ENCODE measurements at regions not wholly inside any gene's neighbourhood (a gene's known extent, or its start where the extent isn't known, plus 50 kb on each side); places are given as distances from the start of the nearest gene placed in this dataset.

- Histone ChIP-seq H3K4me1 (ENCODE audit: insufficient read depth, low read length) (no peaks in the 10 kb centered on the region), H3K27ac (ENCODE audit: low read depth in 1 of 2, low read length in 2 of 2) (no peak overlapping the region), H3K4me3 (ENCODE audit: low read length) (no peak overlapping the region), H3K36me3 (ENCODE audit: insufficient read depth, low read length) (no peaks in the 10 kb centered on the region), H3K9me3 (ENCODE audit: control insufficient read depth in 1 of 2, insufficient read depth in 1 of 2, low read length in 2 of 2) (no peaks in the 10 kb centered on the region), H3K27me3 (ENCODE audit: control insufficient read depth in 1 of 2, insufficient read depth in 2 of 2, low read length in 2 of 2) (peaks cover 0 to 5% of the 10 kb centered on the region in 2 experiments)
- no peak for ATAC-seq (ENCODE audit: poor library complexity)
- Mint-ChIP-seq H3K9me3 (no peaks in the 10 kb centered on the region), H3K36me3 (ENCODE audit: low read depth) (no peaks in the 10 kb centered on the region), H3K4me1 (ENCODE audit: low read depth) (no peaks in the 10 kb centered on the region), H3K27me3 (peaks cover 15% of the 10 kb centered on the region), H3K4me3 (no peak overlapping the region), H3K27ac (no peak overlapping the region)
- CTCF ChIA-PET = no interaction called here
- DNase-seq = no peak
- intact Hi-C loops (cut with DNase I, micrococcal nuclease) = no loop called here
- no peak for TF ChIP-seq CTCF (IDR thresholded peaks at IDR 0.05)
- POLR2A ChIA-PET = no interaction called here
These were observed 53.0 kb upstream of the GPR6 start for GRCh38 chr6:109925075-109925474.

- Mint-ChIP-seq H3K36me3 (ENCODE audit: low read depth) (no peaks in the 10 kb centered on the region), H3K27me3 (peaks cover 15% of the 10 kb centered on the region), H3K9me3 (no peaks in the 10 kb centered on the region), H3K4me3 (no peak overlapping the region), H3K27ac (no peak overlapping the region), H3K4me1 (ENCODE audit: low read depth) (no peaks in the 10 kb centered on the region)
- Histone ChIP-seq H3K27me3 (ENCODE audit: control insufficient read depth in 1 of 2, insufficient read depth in 2 of 2, low read length in 2 of 2) (peaks cover 0 to 5% of the 10 kb centered on the region in 2 experiments), H3K36me3 (ENCODE audit: insufficient read depth, low read length) (no peaks in the 10 kb centered on the region), H3K4me3 (ENCODE audit: low read length) (no peak overlapping the region), H3K9me3 (ENCODE audit: control insufficient read depth in 1 of 2, insufficient read depth in 1 of 2, low read length in 2 of 2) (no peaks in the 10 kb centered on the region), H3K4me1 (ENCODE audit: insufficient read depth, low read length) (no peaks in the 10 kb centered on the region), H3K27ac (ENCODE audit: low read depth in 1 of 2, low read length in 2 of 2) (no peak overlapping the region)
- ChIA-PET POLR2A (no interaction called here), CTCF (no interaction called here)
- intact Hi-C loops (cut with DNase I, micrococcal nuclease) = no loop called here
- ATAC-seq (ENCODE audit: poor library complexity) = no peak
- DNase-seq = no peak
- TF ChIP-seq CTCF (IDR thresholded peaks at IDR 0.05) = no peak
These were observed 51.1 kb upstream of the GPR6 start for GRCh38 chr6:109927052-109927451.

Data from CD4-positive, alpha-beta T cell (primary cell).